IMR-90 (cell line): ENCODE measurements at regions not wholly inside any gene's neighbourhood (a gene's known extent, or its start where the extent isn't known, plus 50 kb on each side); places are given as distances from the start of the nearest gene placed in this dataset.

Source experiments
- ATAC-seq: fragments of 200-7000 bp; cut with Tn5 transposase; 2 replicates; pipeline ENCODE4 v1.9.1; 2020; ENCODE audit warnings: low read depth, mild to moderate bottlenecking, moderate library complexity
- BruUV-seq: library from RNA; stranded (reverse); fragments of 400-500 nt; replicated peaks from 2 replicates; lab custom pipeline; 2021; lab: Mats Ljungman, UMichigan
- CTCF ChIA-PET: fragments of 300-600 bp; formaldehyde crosslinking; extraction: SDS; loops from one replicate; lab custom pipeline; 2021; ENCODE audit warnings: antibody characterized with exemption; lab: Yijun Ruan, JAX
- POLR2A ChIA-PET: fragments of 300-600 bp; sonication (Branson Sonifier 250); formaldehyde crosslinking; loops from one replicate; lab custom pipeline; 2022; ENCODE audit warnings: antibody characterized with exemption; ENCODE audit not compliant: unreplicated experiment; lab: Charles Lee
- DNase-seq: peaks from one replicate; pipeline ENCODE4 v3.0.0; 2013
- H2AFZ ChIP-seq: replicated peaks from 2 replicates; pipeline ENCODE3; 2013; ENCODE audit warnings: low read length, mild to moderate bottlenecking; ENCODE audit not compliant: poor library complexity
- H2AK5ac ChIP-seq: 2 replicates; pipeline ENCODE4 v1.6.1; 2013; ENCODE audit warnings: low read depth, low read length, inconsistent platforms
- H2AK9ac ChIP-seq: replicated peaks from 2 replicates; pipeline ENCODE3; 2013; ENCODE audit warnings: mild to moderate bottlenecking, low read depth, low read length, moderate library complexity; ENCODE audit not compliant: poor library complexity
- H2BK120ac ChIP-seq: 2 replicates; pipeline ENCODE4 v1.6.1; 2013; ENCODE audit warnings: low read depth, low read length, inconsistent platforms
- H2BK15ac ChIP-seq: 3 replicates; pipeline ENCODE4 v1.6.1; 2013; ENCODE audit warnings: low read depth, low read length, inconsistent platforms
- H2BK20ac ChIP-seq: 2 replicates; pipeline ENCODE4 v1.6.1; 2013; ENCODE audit warnings: low read depth, mild to moderate bottlenecking, inconsistent platforms, low read length, moderate library complexity
- H2BK5ac ChIP-seq: 2 replicates; pipeline ENCODE4 v1.6.1; 2013; ENCODE audit warnings: mild to moderate bottlenecking, low read depth, low read length, inconsistent platforms; ENCODE audit not compliant: poor library complexity, severe bottlenecking
- H3K14ac ChIP-seq: replicated peaks from 2 replicates; pipeline ENCODE4 v1.6.1; 2013; ENCODE audit warnings: low read depth, low read length, inconsistent platforms
- H3K18ac ChIP-seq: 2 replicates; pipeline ENCODE4 v1.6.1; 2013; ENCODE audit warnings: low read depth, low read length, control low read depth
- H3K23ac ChIP-seq: 2 replicates; pipeline ENCODE4 v1.6.1; 2013; ENCODE audit warnings: low read depth, low read length, inconsistent platforms
- H3K27ac ChIP-seq: 2 replicates; pipeline ENCODE4 v1.5.1; 2013; ENCODE audit warnings: mild to moderate bottlenecking, control low read depth, low read length; ENCODE audit not compliant: insufficient read depth
- H3K27me3 ChIP-seq: 2 replicates; pipeline ENCODE4 v1.6.1; 2013; ENCODE audit warnings: low read length; ENCODE audit not compliant: control insufficient read depth, insufficient read depth
- H3K36me3 ChIP-seq: 2 replicates; pipeline ENCODE4 v1.6.1; 2013; ENCODE audit warnings: low read length, mixed read lengths; ENCODE audit not compliant: control insufficient read depth, insufficient read depth
- H3K4ac ChIP-seq: 2 replicates; pipeline ENCODE4 v1.6.1; 2013; ENCODE audit warnings: low read depth, low read length, inconsistent platforms
- H3K4me1 ChIP-seq: 2 replicates; pipeline ENCODE4 v1.6.1; 2013; ENCODE audit warnings: low read length, mixed read lengths; ENCODE audit not compliant: control insufficient read depth, insufficient read depth
- H3K4me2 ChIP-seq: 2 replicates; pipeline ENCODE4 v1.6.1; 2013; ENCODE audit warnings: low read depth, mild to moderate bottlenecking, control low read depth, low read length, moderate library complexity
- H3K4me3 ChIP-seq: 2 replicates; pipeline ENCODE4 v1.5.1; 2013; ENCODE audit warnings: low read depth, mild to moderate bottlenecking, control low read depth, low read length, moderate library complexity; ENCODE audit not compliant: insufficient read depth
- H3K56ac ChIP-seq: 2 replicates; pipeline ENCODE4 v1.6.1; 2013; ENCODE audit warnings: low read length, inconsistent platforms; ENCODE audit not compliant: insufficient read depth; ENCODE audit errors: extremely low read depth
- H3K79me1 ChIP-seq, 2 experiments: 2 replicates each; pipeline ENCODE4 v1.6.1; 2013; ENCODE audit warnings: low read length in 2 of 2, inconsistent platforms in 1 of 2, low read depth in 1 of 2
- H3K9ac ChIP-seq: 2 replicates; pipeline ENCODE4 v1.6.1; 2013; ENCODE audit warnings: low read depth, low read length, control low read depth
- H3K9me1 ChIP-seq: 2 replicates; pipeline ENCODE4 v1.6.1; 2013; ENCODE audit warnings: low read length, inconsistent platforms; ENCODE audit not compliant: insufficient read depth
- H3K9me3 ChIP-seq: 2 replicates; pipeline ENCODE4 v1.6.1; 2013; ENCODE audit warnings: low read length; ENCODE audit not compliant: control insufficient read depth, insufficient read depth
- H4K20me1 ChIP-seq: 2 replicates; pipeline ENCODE4 v1.6.1; 2013; ENCODE audit warnings: low read length, inconsistent platforms; ENCODE audit not compliant: insufficient read depth
- H4K5ac ChIP-seq: 2 replicates; pipeline ENCODE4 v1.6.1; 2013; ENCODE audit warnings: mild to moderate bottlenecking, low read depth, low read length, control low read depth
- H4K8ac ChIP-seq, 2 experiments: 2 replicates each; pipeline ENCODE4 v1.6.1; 2013; ENCODE audit warnings: low read depth in 2 of 2, low read length in 2 of 2, control low read depth in 1 of 2, inconsistent platforms in 1 of 2
- H4K91ac ChIP-seq: 2 replicates; pipeline ENCODE4 v1.6.1; 2013; ENCODE audit warnings: low read depth, low read length, inconsistent platforms; ENCODE audit not compliant: insufficient read depth
- BHLHE40 ChIP-seq: fragments of 150-350 bp; IDR thresholded peaks from 2 replicates; pipeline ENCODE4 v1.6.1; 2016; ENCODE audit warnings: mild to moderate bottlenecking, low read depth, low read length
- CEBPB ChIP-seq: IDR thresholded peaks from 2 replicates; pipeline ENCODE4 v1.6.1; 2012; ENCODE audit warnings: low read depth, low read length, improper control_type of control experiment
- CHD1 ChIP-seq: IDR thresholded peaks from 2 replicates; pipeline ENCODE4 v1.6.1; 2012; ENCODE audit warnings: low read depth, low read length, improper control_type of control experiment
- FOS ChIP-seq: fragments of 150-350 bp; IDR thresholded peaks from 2 replicates; pipeline ENCODE4 v1.6.1; 2016; ENCODE audit warnings: low read depth, low read length
- MAFK ChIP-seq: IDR thresholded peaks from 2 replicates; pipeline ENCODE4 v1.6.1; 2012; ENCODE audit warnings: low read depth, low read length, improper control_type of control experiment
- MAZ ChIP-seq: IDR thresholded peaks from 2 replicates; pipeline ENCODE4 v1.6.1; 2012; ENCODE audit warnings: low read depth, mild to moderate bottlenecking, low read length, improper control_type of control experiment, moderate library complexity, borderline replicate concordance
- MXI1 ChIP-seq: IDR thresholded peaks from 2 replicates; pipeline ENCODE4 v1.6.1; 2012; ENCODE audit warnings: low read depth, mild to moderate bottlenecking, low read length, moderate library complexity, borderline replicate concordance
- NFE2L2 ChIP-seq: fragments of 150-350 bp; IDR thresholded peaks from 2 replicates; pipeline ENCODE4 v1.6.1; 2016; ENCODE audit warnings: low read depth, mild to moderate bottlenecking, low read length
- POLR2A ChIP-seq: IDR thresholded peaks from 2 replicates; pipeline ENCODE4 v1.6.1; 2012; ENCODE audit warnings: mild to moderate bottlenecking, low read depth, low read length
- RAD21 ChIP-seq: IDR thresholded peaks from 2 replicates; pipeline ENCODE4 v1.6.1; 2012; ENCODE audit warnings: low read length, improper control_type of control experiment
- RCOR1 ChIP-seq: IDR thresholded peaks from 2 replicates; pipeline ENCODE4 v1.6.1; 2012; ENCODE audit warnings: mild to moderate bottlenecking, low read length, improper control_type of control experiment; ENCODE audit not compliant: insufficient replicate concordance
- RFX5 ChIP-seq: IDR thresholded peaks from 2 replicates; pipeline ENCODE4 v1.8.0; 2012; ENCODE audit warnings: low read depth, mild to moderate bottlenecking, low read length, moderate library complexity
- SMC3 ChIP-seq: fragments of 150-350 bp; IDR thresholded peaks from 2 replicates; pipeline ENCODE4 v1.6.1; 2016; ENCODE audit warnings: low read depth, mild to moderate bottlenecking, antibody characterized with exemption, low read length, moderate library complexity
- WGBS, 2 experiments: methylation state at CpG; one replicate each; pipeline versions ENCODE4 v1.1.5 to v1.1.7; 2013; ENCODE audit warnings: missing lambda C conversion rate in 2 of 2; ENCODE audit not compliant: insufficient read length in 1 of 2; ENCODE audit errors: extremely low coverage in 2 of 2; 5-methylcytosine and 5-hydroxymethylcytosine counted together
- dilution Hi-C: fragments of 300-500 bp; cut with HindIII; formaldehyde crosslinking; loops from one replicate; pipeline ENCODE4 v1.14.3; 2018; ENCODE audit warnings: low sequenced_read_pairs; ENCODE audit not compliant: unreplicated experiment
- in situ Hi-C: fragments of 300-500 bp; cut with MboI; formaldehyde crosslinking; loops from 3 replicates; pipeline ENCODE4 v1.14.3; 2019; ENCODE audit warnings: low sequenced_read_pairs, inconsistent platforms, mixed read lengths
- intact Hi-C: fragments of 100-400 bp; cut with micrococcal nuclease; formaldehyde crosslinking; loops from 2 replicates; pipeline ENCODE4 v1.10.0; 2022
- TF ChIP-seq, protein P1 (sequence below): fragments of 150-350 bp; IDR thresholded peaks from 2 replicates; pipeline ENCODE4 v1.6.1; 2017; ENCODE audit warnings: mild to moderate bottlenecking, antibody characterized with exemption, low read length, low read depth
- TF ChIP-seq, protein P2 (sequence below): fragments of 150-350 bp; IDR thresholded peaks from 2 replicates; pipeline ENCODE4 v1.6.1; 2016; ENCODE audit warnings: low read depth, mild to moderate bottlenecking, low read length, moderate library complexity, borderline replicate concordance
- TF ChIP-seq, protein P3 (sequence below): conservative IDR thresholded peaks from 2 replicates; pipeline ENCODE4 v1.5.1; 2012; ENCODE audit warnings: mild to moderate bottlenecking, low read depth, low read length, improper control_type of control experiment

DNA sequence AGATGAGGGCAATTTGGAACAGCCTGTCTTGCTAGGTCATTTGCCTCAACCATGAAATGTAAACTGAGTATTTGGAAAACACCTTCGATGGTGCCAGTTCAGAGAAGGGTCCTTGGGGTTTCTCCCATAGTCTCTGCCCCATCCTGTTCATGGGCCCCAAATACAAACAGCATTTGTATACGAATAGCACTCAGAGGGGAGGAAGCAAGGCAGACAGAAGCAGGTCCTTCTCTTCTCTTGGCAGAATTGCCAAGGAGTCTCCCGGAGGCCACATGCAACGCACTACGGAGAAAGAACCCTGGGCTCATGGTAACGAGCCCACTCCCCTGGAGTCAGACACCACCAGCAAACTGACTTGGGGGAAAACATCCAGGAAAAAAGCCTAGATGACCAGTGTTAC is 162.1 kb downstream of the RAB11FIP2 start:
- no peak overlapping the region for H3K9ac ChIP-seq
- H4K5ac ChIP-seq = no peak overlapping the region

More for the DNA sequence above, 162.1 kb downstream of the RAB11FIP2 start:
- no peak overlapping the region for H3K4me2 ChIP-seq
- no peak overlapping the region for H3K4ac ChIP-seq
- DNase-seq (no peak), ATAC-seq (no peak)
- no peak overlapping the region for H3K14ac ChIP-seq
- H2BK20ac ChIP-seq = no peak overlapping the region
- no peak overlapping the region for H2BK120ac ChIP-seq
- no peaks in the 10 kb centered on the region for H3K79me1 ChIP-seq
- no peak overlapping the region for H3K23ac ChIP-seq
- H2AFZ ChIP-seq = no peak overlapping the region
- no peaks in the 10 kb centered on the region for H3K27me3 ChIP-seq
- dilution Hi-C loops (no loop called here), intact Hi-C loops (no loop called here), in situ Hi-C loops (no loop called here)
- H3K4me1 ChIP-seq = no peaks in the 10 kb centered on the region
- H3K27ac ChIP-seq = no peak overlapping the region
- no peak overlapping the region for H4K91ac ChIP-seq
- H3K4me3 ChIP-seq = no peak overlapping the region
- H3K56ac ChIP-seq = no peak overlapping the region
- BruUV-seq = no TSS peak
- H4K8ac ChIP-seq = no peak overlapping the region
- no peak overlapping the region for H2AK5ac ChIP-seq
- H3K18ac ChIP-seq = no peak overlapping the region
- ChIA-PET CTCF (no interaction called here), POLR2A (no interaction called here)
- no peaks in the 10 kb centered on the region for H4K20me1 ChIP-seq
- peaks cover 6% of the 10 kb centered on the region; the same call in 1 of the 2 replicates for H3K9me3 ChIP-seq
- H3K9me1 ChIP-seq = no peaks in the 10 kb centered on the region
- 67% methylated on average over 1 of the region's 6 CpGs; no CpG with 5 or more reads in 1 of the 2 experiments for WGBS, 2 experiments
- TF ChIP-seq MAFK = no peak
- no peak for TF ChIP-seq RFX5
- no peak for TF ChIP-seq MXI1
- TF ChIP-seq POLR2A = no peak
- no peak for TF ChIP-seq NFE2L2
- TF ChIP-seq RCOR1 = no peak
- TF ChIP-seq, protein P1, sequence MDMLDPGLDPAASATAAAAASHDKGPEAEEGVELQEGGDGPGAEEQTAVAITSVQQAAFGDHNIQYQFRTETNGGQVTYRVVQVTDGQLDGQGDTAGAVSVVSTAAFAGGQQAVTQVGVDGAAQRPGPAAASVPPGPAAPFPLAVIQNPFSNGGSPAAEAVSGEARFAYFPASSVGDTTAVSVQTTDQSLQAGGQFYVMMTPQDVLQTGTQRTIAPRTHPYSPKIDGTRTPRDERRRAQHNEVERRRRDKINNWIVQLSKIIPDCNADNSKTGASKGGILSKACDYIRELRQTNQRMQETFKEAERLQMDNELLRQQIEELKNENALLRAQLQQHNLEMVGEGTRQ = no peak
- TF ChIP-seq FOS = no peak
- no peak for TF ChIP-seq CEBPB
- TF ChIP-seq, protein P2, sequence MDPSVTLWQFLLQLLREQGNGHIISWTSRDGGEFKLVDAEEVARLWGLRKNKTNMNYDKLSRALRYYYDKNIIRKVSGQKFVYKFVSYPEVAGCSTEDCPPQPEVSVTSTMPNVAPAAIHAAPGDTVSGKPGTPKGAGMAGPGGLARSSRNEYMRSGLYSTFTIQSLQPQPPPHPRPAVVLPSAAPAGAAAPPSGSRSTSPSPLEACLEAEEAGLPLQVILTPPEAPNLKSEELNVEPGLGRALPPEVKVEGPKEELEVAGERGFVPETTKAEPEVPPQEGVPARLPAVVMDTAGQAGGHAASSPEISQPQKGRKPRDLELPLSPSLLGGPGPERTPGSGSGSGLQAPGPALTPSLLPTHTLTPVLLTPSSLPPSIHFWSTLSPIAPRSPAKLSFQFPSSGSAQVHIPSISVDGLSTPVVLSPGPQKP = no peak
- no peak for TF ChIP-seq SMC3
- no peak for TF ChIP-seq MAZ
- TF ChIP-seq, protein P3, sequence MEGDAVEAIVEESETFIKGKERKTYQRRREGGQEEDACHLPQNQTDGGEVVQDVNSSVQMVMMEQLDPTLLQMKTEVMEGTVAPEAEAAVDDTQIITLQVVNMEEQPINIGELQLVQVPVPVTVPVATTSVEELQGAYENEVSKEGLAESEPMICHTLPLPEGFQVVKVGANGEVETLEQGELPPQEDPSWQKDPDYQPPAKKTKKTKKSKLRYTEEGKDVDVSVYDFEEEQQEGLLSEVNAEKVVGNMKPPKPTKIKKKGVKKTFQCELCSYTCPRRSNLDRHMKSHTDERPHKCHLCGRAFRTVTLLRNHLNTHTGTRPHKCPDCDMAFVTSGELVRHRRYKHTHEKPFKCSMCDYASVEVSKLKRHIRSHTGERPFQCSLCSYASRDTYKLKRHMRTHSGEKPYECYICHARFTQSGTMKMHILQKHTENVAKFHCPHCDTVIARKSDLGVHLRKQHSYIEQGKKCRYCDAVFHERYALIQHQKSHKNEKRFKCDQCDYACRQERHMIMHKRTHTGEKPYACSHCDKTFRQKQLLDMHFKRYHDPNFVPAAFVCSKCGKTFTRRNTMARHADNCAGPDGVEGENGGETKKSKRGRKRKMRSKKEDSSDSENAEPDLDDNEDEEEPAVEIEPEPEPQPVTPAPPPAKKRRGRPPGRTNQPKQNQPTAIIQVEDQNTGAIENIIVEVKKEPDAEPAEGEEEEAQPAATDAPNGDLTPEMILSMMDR = no peak
- TF ChIP-seq RAD21 = no peak
- no peak for TF ChIP-seq BHLHE40
- TF ChIP-seq CHD1 = no peak
- H2AK9ac ChIP-seq = no peak overlapping the region
- no peak overlapping the region for H2BK5ac ChIP-seq
- no peak overlapping the region for H2BK15ac ChIP-seq
- H3K36me3 ChIP-seq = no peaks in the 10 kb centered on the region
